ENCODE measurements at regions not wholly inside any gene's neighbourhood (a gene's known extent, or its start where the extent isn't known, plus 50 kb on each side); places are given as distances from the start of the nearest gene placed in this dataset.

DNA sequence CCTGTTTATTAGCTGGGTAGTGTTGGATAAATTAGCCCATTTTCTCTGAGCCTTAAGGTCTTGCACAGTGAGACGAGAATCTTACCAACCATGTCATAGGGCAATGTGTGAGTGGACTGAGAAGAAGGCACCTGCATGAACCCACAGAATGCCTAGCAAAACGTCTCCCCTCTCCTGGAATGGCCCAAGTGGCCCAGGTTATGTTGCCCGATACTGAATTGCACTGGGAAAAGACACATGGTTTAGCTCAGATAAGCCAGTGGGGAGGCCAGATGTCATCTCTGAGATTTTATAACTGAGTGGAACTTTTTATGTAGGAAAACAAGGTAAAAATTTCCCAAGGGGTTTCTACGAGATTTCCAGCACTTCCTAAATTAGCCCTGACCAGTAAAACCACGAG, 104.7 kb upstream of the IKZF1 start:
- Mint-ChIP-seq H3K4me3 (no peak overlapping the region), H3K27ac (no peak overlapping the region), H3K27me3 (no peaks in the 10 kb centered on the region), H3K36me3 (peaks cover 1% of the 10 kb centered on the region), H3K4me1 (peaks cover 77% of the 10 kb centered on the region), H3K9me3 (no peaks in the 10 kb centered on the region)

DNA sequence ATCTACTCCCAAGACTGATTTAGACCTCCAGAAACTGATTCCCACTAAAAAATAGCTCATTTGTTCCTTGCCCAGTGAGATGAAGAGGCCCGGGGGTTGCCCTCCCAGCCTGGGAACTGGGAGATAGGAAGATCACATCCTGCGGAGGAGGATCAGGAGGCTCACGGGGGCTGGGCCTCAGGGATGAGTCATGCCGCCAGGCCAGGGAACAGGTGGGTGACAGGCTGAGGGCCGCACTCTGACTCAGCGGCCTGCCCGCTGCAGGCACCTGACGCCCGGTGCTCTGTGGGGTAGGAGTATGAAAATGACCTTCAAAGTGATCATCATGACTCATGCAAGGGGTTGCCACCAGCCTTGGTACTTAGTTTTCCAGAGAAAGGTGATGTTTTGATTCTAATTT, 104.5 kb upstream of the ZPBP start:
- Mint-ChIP-seq H3K4me3 (peak overlapping the region; percentile 30), H3K4me1 (peaks cover 54% of the 10 kb centered on the region), H3K27ac (peak overlapping the region; percentile 91), H3K9me3 (no peaks in the 10 kb centered on the region), H3K27me3 (no peaks in the 10 kb centered on the region), H3K36me3 (peaks cover 1% of the 10 kb centered on the region)

DNA sequence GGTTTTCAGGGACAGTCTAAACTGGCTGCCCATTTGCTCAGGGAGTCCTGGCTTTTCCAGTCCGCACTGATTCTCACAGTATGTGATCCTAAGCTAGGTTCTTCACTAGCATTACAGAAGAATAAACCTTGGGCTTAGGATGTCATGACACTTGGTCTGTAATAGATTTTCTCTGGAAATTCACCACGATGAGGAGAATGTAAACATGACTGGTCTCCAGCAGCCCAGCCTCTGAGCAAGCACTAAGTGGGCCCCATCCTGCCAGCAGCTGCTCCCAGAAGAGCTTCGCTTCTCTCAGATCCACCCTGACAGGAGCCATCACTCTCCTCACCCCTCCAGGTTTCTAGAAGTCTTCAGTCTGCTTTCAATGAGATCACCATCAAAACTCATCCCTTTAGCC, 103.7 kb upstream of the ZPBP start:
- H3K36me3 Mint-ChIP-seq = peaks cover 1% of the 10 kb centered on the region
- H3K4me1 Mint-ChIP-seq = peaks cover 46% of the 10 kb centered on the region
- H3K27me3 Mint-ChIP-seq = no peaks in the 10 kb centered on the region
- H3K27ac Mint-ChIP-seq = peak overlapping the region; percentile 91
- no peak overlapping the region for H3K4me3 Mint-ChIP-seq
- no peaks in the 10 kb centered on the region for H3K9me3 Mint-ChIP-seq

DNA sequence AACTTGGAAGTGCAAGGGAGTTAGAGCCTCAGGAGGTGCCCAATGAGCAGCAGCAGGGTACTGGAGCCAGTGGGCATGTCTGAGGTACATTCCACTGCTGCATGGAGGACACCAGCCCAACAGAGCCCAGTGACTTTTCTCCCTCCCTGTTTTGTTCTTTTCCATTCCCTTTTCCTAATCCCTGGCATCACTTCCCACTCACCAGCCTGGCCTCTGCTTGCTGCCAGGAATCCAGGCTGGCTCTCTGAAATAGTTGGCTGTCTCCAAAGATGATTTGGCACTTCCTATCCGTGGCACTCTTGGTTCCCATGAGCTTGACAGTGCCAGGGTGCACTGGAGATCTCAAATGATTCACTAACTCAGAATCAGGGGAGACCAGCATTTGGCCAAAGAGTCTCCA, 97.7 kb upstream of the ZPBP start:
- no peak overlapping the region for H3K4me3 Mint-ChIP-seq
- no peaks in the 10 kb centered on the region for H3K27me3 Mint-ChIP-seq
- no peak overlapping the region for H3K27ac Mint-ChIP-seq
- H3K36me3 Mint-ChIP-seq = peaks cover 5% of the 10 kb centered on the region
- peaks cover 7% of the 10 kb centered on the region for H3K9me3 Mint-ChIP-seq
- H3K4me1 Mint-ChIP-seq = peaks cover 14% of the 10 kb centered on the region

DNA sequence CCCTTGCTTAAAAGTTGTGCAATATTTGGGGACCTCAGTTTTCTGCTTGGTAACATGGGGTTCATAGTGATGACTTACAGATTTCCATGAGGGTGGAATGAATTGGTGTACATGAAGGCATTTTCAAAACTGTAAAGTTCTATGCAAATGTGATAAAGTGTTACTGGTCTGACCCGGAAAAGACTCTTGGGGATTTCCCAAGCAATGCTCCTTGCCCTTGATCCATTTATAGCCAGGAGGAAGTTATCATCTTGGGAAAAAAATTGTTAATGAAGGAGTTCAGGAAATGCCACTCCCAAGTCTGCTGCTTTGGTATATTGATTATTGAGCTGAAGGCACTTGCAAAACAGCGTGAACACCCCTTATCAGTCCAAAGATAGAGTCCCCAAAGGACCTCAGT, 96.3 kb upstream of the ZPBP start:
- H3K9me3 Mint-ChIP-seq = peaks cover 7% of the 10 kb centered on the region
- peaks cover 5% of the 10 kb centered on the region for H3K36me3 Mint-ChIP-seq
- H3K4me3 Mint-ChIP-seq = no peak overlapping the region
- no peaks in the 10 kb centered on the region for H3K27me3 Mint-ChIP-seq
- H3K4me1 Mint-ChIP-seq = peaks cover 7% of the 10 kb centered on the region
- no peak overlapping the region for H3K27ac Mint-ChIP-seq

DNA sequence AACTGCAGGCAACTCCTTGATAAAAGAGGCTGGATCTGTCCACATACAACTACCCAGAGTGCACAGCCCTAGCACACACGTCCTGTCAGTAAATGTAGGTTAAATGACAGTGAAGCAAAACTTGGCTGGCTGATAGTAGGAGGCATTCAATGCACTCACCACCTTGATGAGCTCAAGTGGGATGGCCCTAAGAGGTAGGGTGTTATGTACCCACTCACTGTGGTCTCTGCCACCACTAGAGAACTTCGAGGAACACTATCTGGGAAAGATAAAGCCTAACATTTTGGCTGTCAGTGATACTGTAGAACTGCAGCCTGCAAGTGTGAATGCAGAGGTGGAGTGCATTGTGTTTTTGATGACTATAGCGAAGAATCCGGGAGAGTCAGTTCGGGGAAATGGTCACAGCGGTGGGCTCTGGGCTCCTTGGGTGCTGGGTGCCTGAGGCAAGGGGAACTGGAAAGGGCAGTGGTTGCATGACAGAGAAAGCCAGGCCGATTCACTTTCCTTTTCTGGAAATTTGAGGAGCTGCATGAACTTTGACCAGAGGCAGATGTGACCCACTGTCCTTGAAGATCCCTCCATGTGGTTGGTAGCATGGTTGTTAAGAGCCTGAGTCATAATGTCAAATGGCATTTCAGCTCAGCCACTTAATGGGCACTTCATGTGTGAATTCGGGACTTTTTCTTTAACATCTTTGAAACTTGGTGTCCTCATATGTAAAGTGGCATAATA, 93.1 kb upstream of the ZPBP start:
- H3K27ac Mint-ChIP-seq = no peak overlapping the region
- peaks cover 5% of the 10 kb centered on the region for H3K36me3 Mint-ChIP-seq
- H3K4me1 Mint-ChIP-seq = peaks cover 7% of the 10 kb centered on the region

DNA sequence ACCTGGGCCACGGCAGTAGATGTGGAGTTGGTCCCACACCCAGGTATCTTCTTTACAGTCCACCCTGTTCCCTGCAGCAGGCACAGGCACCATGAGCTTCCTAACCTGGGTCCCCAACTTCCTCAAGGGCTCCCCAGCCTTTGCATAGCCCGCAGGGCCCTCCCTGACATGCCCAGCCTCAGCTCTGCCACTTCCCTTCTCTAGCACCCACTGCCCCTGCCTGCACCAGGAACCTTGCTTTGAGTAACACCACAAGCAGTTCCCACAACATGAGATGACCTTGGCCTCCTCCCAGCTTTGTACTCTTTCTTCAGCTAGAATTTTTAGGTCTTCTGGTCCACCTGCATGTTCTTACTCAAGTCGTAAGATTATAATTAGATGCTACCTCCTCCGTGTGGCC, 92.2 kb upstream of the ZPBP start:
- Mint-ChIP-seq H3K4me1 (peaks cover 7% of the 10 kb centered on the region), H3K9me3 (no peaks in the 10 kb centered on the region), H3K27ac (no peak overlapping the region), H3K36me3 (no peaks in the 10 kb centered on the region), H3K27me3 (no peaks in the 10 kb centered on the region), H3K4me3 (no peak overlapping the region)

More for the DNA sequence above, 93.1 kb upstream of the ZPBP start:
- Mint-ChIP-seq H3K9me3 (peaks cover 7% of the 10 kb centered on the region), H3K4me3 (no peak overlapping the region), H3K27me3 (no peaks in the 10 kb centered on the region)

DNA sequence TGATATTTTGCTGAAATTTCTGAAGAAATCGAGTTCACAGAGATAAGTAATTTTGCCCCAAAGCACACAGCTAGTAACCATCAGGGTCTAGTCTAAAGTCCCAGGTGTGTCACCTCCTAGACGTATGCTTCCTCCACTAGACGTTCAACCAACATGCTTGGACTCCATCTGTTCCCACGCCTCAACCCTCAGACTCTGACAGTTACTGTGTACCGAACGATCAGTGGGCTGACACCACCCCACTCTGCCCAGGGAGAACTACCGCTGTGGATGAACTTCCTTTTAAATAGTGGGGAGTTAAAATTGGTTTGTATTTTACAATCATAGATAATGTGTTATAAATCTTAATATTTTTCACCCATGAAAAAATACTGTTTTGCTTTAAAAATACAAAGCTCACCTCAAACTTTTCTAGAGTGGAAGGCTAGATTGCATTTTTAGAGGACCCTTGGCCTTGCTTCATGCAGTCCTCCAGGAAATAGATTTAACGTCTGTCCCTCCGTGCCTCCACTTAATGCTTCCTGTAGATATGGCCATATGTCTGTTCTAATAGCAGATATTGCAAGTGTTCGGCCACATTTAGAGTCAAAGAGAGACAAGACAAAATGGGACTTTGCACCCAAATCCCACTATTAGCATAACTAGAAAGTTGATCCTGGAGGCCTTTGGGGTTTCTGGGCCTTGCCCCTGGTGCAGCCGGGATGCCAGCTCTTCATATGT, 91.4 kb upstream of the ZPBP start:
- Mint-ChIP-seq H3K4me1 (peaks cover 1% of the 10 kb centered on the region), H3K27ac (no peak overlapping the region), H3K4me3 (no peak overlapping the region), H3K36me3 (no peaks in the 10 kb centered on the region), H3K27me3 (no peaks in the 10 kb centered on the region), H3K9me3 (no peaks in the 10 kb centered on the region)

DNA sequence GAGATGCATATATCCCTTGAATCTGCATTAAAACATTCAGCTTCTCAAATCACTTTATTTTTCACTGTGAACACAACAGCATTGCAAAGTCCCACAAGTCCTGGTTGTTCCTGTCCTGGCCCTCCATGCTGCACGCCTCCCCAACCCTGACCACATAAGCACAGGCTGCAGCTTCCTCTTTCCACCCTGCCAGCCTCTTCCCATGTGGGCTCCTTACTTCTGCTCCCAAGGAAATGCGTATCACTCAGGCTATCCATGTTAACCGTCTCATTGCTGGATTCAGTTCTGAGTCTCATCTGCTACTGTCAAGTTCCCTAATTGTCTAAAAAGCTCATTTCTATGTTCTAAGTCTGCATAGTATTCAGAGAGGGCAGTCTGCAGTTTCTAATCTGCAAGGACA, 89.7 kb upstream of the ZPBP start:
- H3K4me3 Mint-ChIP-seq = no peak overlapping the region
- H3K4me1 Mint-ChIP-seq = no peaks in the 10 kb centered on the region
- peak overlapping the region; percentile 47 for H3K27ac Mint-ChIP-seq
- H3K27me3 Mint-ChIP-seq = no peaks in the 10 kb centered on the region
- H3K9me3 Mint-ChIP-seq = no peaks in the 10 kb centered on the region
- H3K36me3 Mint-ChIP-seq = no peaks in the 10 kb centered on the region

DNA sequence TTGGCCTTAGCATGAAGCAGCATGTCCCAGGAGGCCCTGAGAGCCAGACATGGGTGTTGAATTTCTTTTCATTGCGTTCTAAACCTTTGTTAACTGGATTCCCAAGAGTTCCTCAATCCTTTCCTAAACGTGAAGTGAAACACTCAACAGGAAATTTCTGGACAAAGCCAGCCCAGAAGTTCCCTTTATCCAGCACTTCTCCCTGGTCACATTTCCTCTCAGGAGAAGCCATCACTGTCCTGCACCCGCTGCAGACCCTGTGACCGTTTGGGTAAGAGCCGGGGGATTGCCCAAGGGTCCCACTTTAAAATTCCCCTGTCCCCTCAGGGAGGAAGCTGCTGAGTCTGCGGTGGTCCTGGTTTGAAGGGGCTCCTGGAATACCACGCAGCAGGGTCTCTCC, 88.0 kb upstream of the ZPBP start:
- Mint-ChIP-seq H3K27me3 (no peaks in the 10 kb centered on the region), H3K9me3 (no peaks in the 10 kb centered on the region), H3K4me3 (no peak overlapping the region), H3K4me1 (no peaks in the 10 kb centered on the region), H3K36me3 (no peaks in the 10 kb centered on the region), H3K27ac (no peak overlapping the region)

DNA sequence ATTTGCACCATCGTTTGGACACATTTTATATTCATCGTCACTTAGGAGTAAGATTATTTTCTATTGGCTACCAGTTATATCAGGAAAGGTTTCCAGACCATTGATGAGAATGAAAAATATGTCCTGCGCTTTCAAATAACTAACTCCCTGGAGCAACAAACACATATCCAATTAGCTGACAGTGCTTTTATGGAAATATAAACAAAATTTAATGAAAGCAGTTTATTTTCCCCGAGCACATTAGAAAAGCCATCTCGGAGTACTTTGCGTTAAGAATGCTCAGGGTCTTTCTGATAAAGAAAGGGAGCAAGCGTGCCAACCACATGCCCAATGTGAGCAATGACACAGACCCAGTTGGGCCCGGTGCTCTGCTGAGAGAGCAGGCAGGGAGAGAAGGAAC, 85.1 kb upstream of the ZPBP start:
- no peaks in the 10 kb centered on the region for H3K4me1 Mint-ChIP-seq
- no peak overlapping the region for H3K27ac Mint-ChIP-seq
- H3K9me3 Mint-ChIP-seq = no peaks in the 10 kb centered on the region

DNA sequence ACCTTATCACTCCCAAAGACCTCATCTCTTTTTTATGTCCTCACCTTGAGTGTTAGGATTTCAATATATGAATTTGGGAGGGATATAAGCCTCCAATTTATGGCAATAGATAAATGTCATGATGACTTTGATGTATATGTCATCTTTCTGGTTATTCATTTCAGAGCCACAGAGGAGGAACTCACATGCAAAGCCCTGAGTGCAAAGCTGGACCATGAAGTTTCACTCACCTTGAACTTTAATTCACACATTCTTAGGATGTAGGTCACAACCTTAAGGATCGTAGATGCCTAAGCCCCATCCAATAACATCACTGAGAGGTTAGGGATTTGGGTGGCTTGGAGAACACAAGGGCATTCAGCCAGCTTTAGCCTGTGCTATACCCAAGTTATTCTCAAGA, 81.9 kb upstream of the ZPBP start:
- H3K36me3 Mint-ChIP-seq = no peaks in the 10 kb centered on the region

More for the DNA sequence above, 85.1 kb upstream of the ZPBP start:
- Mint-ChIP-seq H3K4me3 (no peak overlapping the region), H3K36me3 (no peaks in the 10 kb centered on the region), H3K27me3 (no peaks in the 10 kb centered on the region)

DNA sequence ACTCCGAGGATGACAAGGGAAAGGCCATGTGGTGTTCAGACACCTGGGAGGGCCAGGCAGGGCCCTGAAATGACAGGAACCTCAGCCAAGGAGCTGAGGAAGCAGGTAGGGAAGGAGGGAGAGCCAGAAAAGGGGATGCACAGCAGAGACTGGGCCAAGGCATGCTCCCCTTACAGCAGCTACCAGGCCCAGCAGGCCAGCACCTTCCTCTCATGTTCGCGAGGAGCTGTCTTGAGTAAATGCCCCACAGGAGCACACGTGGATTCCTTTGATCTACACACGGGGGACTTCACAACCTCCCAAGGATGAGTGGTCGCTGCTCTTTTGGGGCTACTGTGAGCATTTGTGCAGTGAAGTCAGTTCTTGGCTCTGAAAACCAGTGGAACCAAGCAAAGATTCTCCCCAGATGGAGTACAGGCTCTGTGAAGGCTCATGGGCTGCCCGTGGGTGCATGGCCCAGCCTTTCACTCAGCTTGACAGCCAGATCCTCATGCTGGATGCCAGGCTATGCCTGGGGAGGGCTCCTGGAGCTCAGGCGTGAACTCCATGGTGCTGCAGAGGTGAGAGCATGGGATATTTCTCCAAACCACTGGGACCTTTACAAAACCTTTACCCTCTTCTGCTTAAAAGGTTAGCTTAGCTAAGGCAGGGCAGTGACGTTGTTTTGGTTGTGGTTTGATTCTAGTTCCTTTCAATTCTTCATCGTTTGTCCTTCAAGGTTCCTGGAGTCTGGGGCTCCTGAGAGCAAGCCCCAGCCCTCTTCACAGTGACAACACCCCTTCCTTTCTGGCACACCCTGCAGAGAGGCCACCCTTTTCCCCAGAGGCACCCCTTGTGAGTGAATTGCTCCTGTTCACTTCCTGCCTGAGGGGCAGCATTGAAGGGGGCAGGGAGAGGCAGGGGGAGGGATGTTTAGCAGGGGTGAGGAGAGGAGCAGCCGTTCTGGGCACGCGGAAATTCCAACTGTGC, 74.2 kb upstream of the ZPBP start:
- Mint-ChIP-seq H3K9me3 (no peaks in the 10 kb centered on the region), H3K4me1 (peaks cover 59% of the 10 kb centered on the region), H3K27me3 (no peaks in the 10 kb centered on the region), H3K27ac (peak overlapping the region; percentile 85), H3K36me3 (no peaks in the 10 kb centered on the region), H3K4me3 (no peak overlapping the region)

More for the DNA sequence above, 81.9 kb upstream of the ZPBP start:
- Mint-ChIP-seq H3K27me3 (no peaks in the 10 kb centered on the region), H3K9me3 (no peaks in the 10 kb centered on the region), H3K4me3 (no peak overlapping the region), H3K27ac (no peak overlapping the region), H3K4me1 (no peaks in the 10 kb centered on the region)

DNA sequence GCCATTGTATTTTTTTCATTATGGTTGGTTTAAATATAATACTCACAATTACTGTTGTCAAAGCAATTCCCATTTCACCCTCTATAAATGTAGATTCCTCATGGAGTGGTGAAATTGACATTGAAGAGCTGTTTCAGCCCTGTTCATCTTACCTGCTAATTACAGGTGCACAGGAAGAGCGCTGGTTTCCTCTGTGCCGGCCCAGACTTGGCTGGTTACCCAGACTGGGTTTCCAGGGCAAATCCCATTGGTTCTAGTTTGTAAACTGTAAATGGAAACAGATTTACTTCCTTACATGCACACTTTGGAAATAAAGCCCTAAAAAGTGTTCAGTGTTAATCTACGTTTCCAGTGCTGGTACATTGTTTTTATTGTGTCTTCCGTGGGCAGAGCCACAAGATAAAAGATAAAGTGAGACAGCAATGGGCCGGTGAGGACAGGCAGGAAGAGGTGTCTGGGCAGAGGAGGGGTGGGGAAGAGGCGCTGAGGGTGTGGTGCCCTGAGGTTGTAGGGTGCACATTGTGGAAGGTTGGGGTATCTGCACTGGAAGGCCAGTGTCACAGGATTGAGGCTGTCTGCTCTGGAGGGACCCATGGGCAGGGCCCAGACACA, 71.6 kb upstream of the ZPBP start:
- Mint-ChIP-seq H3K4me1 (peaks cover 60% of the 10 kb centered on the region), H3K36me3 (no peaks in the 10 kb centered on the region), H3K27ac (peak overlapping the region; percentile 72), H3K9me3 (no peaks in the 10 kb centered on the region), H3K27me3 (no peaks in the 10 kb centered on the region), H3K4me3 (peak overlapping the region; percentile 57)

DNA sequence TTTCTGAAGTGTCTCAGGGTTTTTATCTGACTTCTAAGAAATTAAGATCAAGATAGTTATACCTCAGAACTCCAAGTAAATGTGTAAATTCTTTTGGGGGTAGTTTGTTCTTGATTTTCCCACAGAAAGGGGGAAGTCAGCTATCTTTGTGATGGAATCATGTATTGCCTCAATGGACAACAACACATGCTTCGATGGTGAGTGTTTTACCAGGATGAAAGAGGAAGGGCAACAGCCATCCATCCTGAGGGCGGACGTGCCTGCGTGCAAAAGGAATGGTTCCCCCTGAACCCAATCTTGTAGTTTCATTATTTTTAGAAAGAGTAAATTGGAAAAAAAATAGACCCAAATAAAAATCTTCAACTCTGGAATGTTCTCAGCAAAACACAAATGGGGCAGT, 67.2 kb upstream of the ZPBP start:
- no peak overlapping the region for H3K4me3 Mint-ChIP-seq
- no peak overlapping the region for H3K27ac Mint-ChIP-seq
- no peaks in the 10 kb centered on the region for H3K27me3 Mint-ChIP-seq
- peaks cover 3% of the 10 kb centered on the region for H3K36me3 Mint-ChIP-seq
- H3K4me1 Mint-ChIP-seq = peaks cover 53% of the 10 kb centered on the region
- H3K9me3 Mint-ChIP-seq = no peaks in the 10 kb centered on the region

Data from activated naive CD4-positive, alpha-beta T cell treated with anti-CD3 and anti-CD28 coated beads, Interleukin-2, amount 50 U/mL, for 24 hours (primary cell).